HCT116 (cell line): ENCODE measurements at regions not wholly inside any gene's neighbourhood (a gene's known extent, or its start where the extent isn't known, plus 50 kb on each side); places are given as distances from the start of the nearest gene placed in this dataset.

Experiments
- ATAC-seq: fragments of 200-7000 bp; cut with Tn5 transposase; 2 replicates; pipeline ENCODE4 v1.9.1; 2020; ENCODE audit warnings: mild to moderate bottlenecking, moderate library complexity
- BruUV-seq: library from RNA; stranded (reverse); fragments of 400-500 nt; replicated peaks from 2 replicates; lab custom pipeline; 2021; lab: Mats Ljungman, UMichigan
- CTCF ChIA-PET: fragments of 300-600 bp; sonication (Branson Sonifier 250); formaldehyde crosslinking; loops from one replicate; lab custom pipeline; 2021; ENCODE audit warnings: antibody characterized with exemption; lab: Charles Lee
- POLR2A ChIA-PET: fragments of 300-600, 350-600 bp; sonication (Branson Sonifier 250); formaldehyde crosslinking; loops from one replicate; lab custom pipeline; 2021; ENCODE audit warnings: antibody characterized with exemption; lab: Charles Lee
- RAD21 ChIA-PET, 2 experiments: fragments of 300-600 bp; sonication (Branson Sonifier 250); formaldehyde crosslinking; loops; one replicate each; lab custom pipeline; 2023; ENCODE audit warnings: low total read pairs in 2 of 2; ENCODE audit not compliant: uncharacterized antibody in 2 of 2, unreplicated experiment in 2 of 2, low non-redundant PET in 1 of 2; lab: Charles Lee
- DNase-seq: peaks from one replicate; pipeline ENCODE4 v3.0.0-alpha.2; 2010; ENCODE audit warnings: low read depth, low spot score
- H2AFZ ChIP-seq: fragments of 200-600 bp; shearing (Covaris generic), sonication (generic); 2 replicates; pipeline ENCODE4 v1.6.1; 2017; ENCODE audit warnings: low read depth, mixed run types, mixed read lengths, antibody characterized with exemption, low read length; ENCODE audit not compliant: poor library complexity, severe bottlenecking
- H3K27ac ChIP-seq: 2 replicates; pipeline ENCODE4 v1.5.1; 2012; ENCODE audit warnings: low read depth, low read length
- H3K27me3 ChIP-seq: fragments of 200-600 bp; sonication (generic); 2 replicates; pipeline ENCODE4 v1.6.1; 2016; ENCODE audit warnings: mixed run types, low read length, mixed read lengths; ENCODE audit not compliant: insufficient read depth
- H3K36me3 ChIP-seq, 2 experiments: fragments of 200-500 bp in 1 of 2; fragments of 200-600 bp in 1 of 2; sonication (Bioruptor generic) in 1 of 2; sonication (generic) in 1 of 2; 2 replicates each; pipeline versions ENCODE4 v1.5.1 to v1.6.1; 2014 to 2016; ENCODE audit warnings: low read length in 2 of 2, inconsistent platforms in 1 of 2, mixed read lengths in 1 of 2, mixed run types in 1 of 2; ENCODE audit not compliant: insufficient read depth in 2 of 2, control insufficient read depth in 1 of 2
- H3K4me1 ChIP-seq, 2 experiments: fragments of 200-600 bp in 1 of 2; sonication (generic) in 1 of 2; 2 replicates each; pipeline versions ENCODE4 v1.5.1 to v1.6.1; 2012 to 2017; ENCODE audit warnings: low read length in 2 of 2, inconsistent platforms in 1 of 2, mild to moderate bottlenecking in 1 of 2, mixed read lengths in 1 of 2, mixed run types in 1 of 2, moderate library complexity in 1 of 2; ENCODE audit not compliant: insufficient read depth in 2 of 2, control insufficient read depth in 1 of 2
- H3K4me2 ChIP-seq: fragments of 200-600 bp; sonication (generic); 2 replicates; pipeline ENCODE4 v1.6.1; 2017; ENCODE audit warnings: mixed run types, low read length, mixed read lengths
- H3K4me3 ChIP-seq, 2 experiments: fragments of 200-600 bp in 1 of 2; sonication (generic) in 1 of 2; replicated peaks in 1 of 2; 2 replicates each; pipeline ENCODE4 v1.5.1; 2011 to 2016; ENCODE audit warnings: low read length in 2 of 2, control low read depth in 1 of 2, low read depth in 1 of 2, mild to moderate bottlenecking in 1 of 2, mixed read lengths in 1 of 2, mixed run types in 1 of 2
- H3K79me2 ChIP-seq: fragments of 200-600 bp; sonication (generic); 2 replicates; pipeline ENCODE4 v1.6.1; 2017; ENCODE audit warnings: mild to moderate bottlenecking, mixed run types, low read length, moderate library complexity, mixed read lengths; ENCODE audit not compliant: insufficient read depth
- H3K9ac ChIP-seq: fragments of 200-600 bp; sonication (generic); 2 replicates; pipeline ENCODE4 v1.6.1; 2016; ENCODE audit warnings: low read length, mixed read lengths
- H3K9me2 ChIP-seq: fragments of 200-600 bp; sonication (generic), shearing (Covaris generic); 2 replicates; pipeline ENCODE4 v1.6.1; 2017; ENCODE audit warnings: mixed run types, mild to moderate bottlenecking, moderate library complexity; ENCODE audit not compliant: insufficient read depth
- H3K9me3 ChIP-seq, 2 experiments: fragments of 200-500 bp in 1 of 2; fragments of 200-600 bp in 1 of 2; sonication (Bioruptor generic) in 1 of 2; sonication (generic) in 1 of 2; 2 replicates each; pipeline ENCODE4 v1.6.1; 2014 to 2017; ENCODE audit warnings: low read length in 2 of 2, mixed read lengths in 2 of 2, inconsistent platforms in 1 of 2, low read depth in 1 of 2, mild to moderate bottlenecking in 1 of 2, mixed run types in 1 of 2, moderate library complexity in 1 of 2; ENCODE audit not compliant: control insufficient read depth in 1 of 2, insufficient read depth in 1 of 2
- H4K20me1 ChIP-seq: fragments of 200-600 bp; sonication (generic), shearing (Covaris generic); 2 replicates; pipeline ENCODE4 v1.6.1; 2017; ENCODE audit warnings: mixed run types, mild to moderate bottlenecking, moderate library complexity; ENCODE audit not compliant: insufficient read depth
- ATF3 ChIP-seq: IDR thresholded peaks from 2 replicates; pipeline ENCODE4 v1.6.1; 2012
- CEBPB ChIP-seq: IDR thresholded peaks from 2 replicates; pipeline ENCODE4 v1.6.1; 2012; ENCODE audit warnings: low read depth
- EGR1 ChIP-seq: IDR thresholded peaks from 2 replicates; pipeline ENCODE4 v1.6.1; 2012; ENCODE audit warnings: low read depth
- EZH2 ChIP-seq: fragments of 200-600 bp; sonication (generic); IDR thresholded peaks from 2 replicates; pipeline ENCODE4 v1.6.1; 2017; ENCODE audit warnings: antibody characterized with exemption, mixed run types
- EZH2phosphoT487 ChIP-seq: fragments of 200-600 bp; IDR thresholded peaks from 2 replicates; pipeline ENCODE4 v1.6.1; 2018; ENCODE audit warnings: antibody characterized with exemption, borderline replicate concordance
- FOSL1 ChIP-seq: IDR thresholded peaks from 2 replicates; pipeline ENCODE4 v1.6.1; 2012; ENCODE audit warnings: low read depth
- JUND ChIP-seq: IDR thresholded peaks from 2 replicates; pipeline ENCODE4 v1.6.1; 2012
- MAX ChIP-seq: IDR thresholded peaks from 2 replicates; pipeline ENCODE4 v1.6.1; 2012
- RAD21 ChIP-seq: IDR thresholded peaks from 2 replicates; pipeline ENCODE4 v1.6.1; 2012; ENCODE audit warnings: low read depth, mild to moderate bottlenecking
- REST ChIP-seq: IDR thresholded peaks from 2 replicates; pipeline ENCODE4 v1.6.1; 2012; ENCODE audit warnings: low read depth
- SP1 ChIP-seq: IDR thresholded peaks from 2 replicates; pipeline ENCODE4 v1.6.1; 2012; ENCODE audit warnings: low read depth
- SRF ChIP-seq: IDR thresholded peaks from 2 replicates; pipeline ENCODE4 v1.6.1; 2012; ENCODE audit warnings: low read depth
- ZBTB33 ChIP-seq: IDR thresholded peaks from 2 replicates; pipeline ENCODE4 v1.6.1; 2011; ENCODE audit warnings: mild to moderate bottlenecking, low read length, moderate library complexity; ENCODE audit not compliant: insufficient replicate concordance; ENCODE audit errors: extremely low read depth
- ZFX ChIP-seq: fragments of 450-650 bp; IDR thresholded peaks from 2 replicates; pipeline ENCODE4 v1.6.1; 2017
- ZNF274 ChIP-seq: fragments of 200-500 bp; sonication (Bioruptor generic); IDR thresholded peaks from 2 replicates; pipeline ENCODE4 v1.6.1; 2014; ENCODE audit warnings: mild to moderate bottlenecking, low read depth, low read length, inconsistent platforms
- intact Hi-C: fragments of 100-400 bp; cut with micrococcal nuclease; formaldehyde crosslinking; loops from 2 replicates; pipeline ENCODE4 v1.10.0; 2022

- H3K4me2 ChIP-seq = no peak overlapping the region
- no peak overlapping the region for H3K9ac ChIP-seq
- ChIA-PET POLR2A (no interaction called here), RAD21 (no interaction called here), CTCF (no interaction called here)
- intact Hi-C loops = no loop called here
- BruUV-seq = no TSS peak
- H3K27me3 ChIP-seq = no peaks in the 10 kb centered on the region
- H3K4me3 ChIP-seq = no peak overlapping the region
- DNase-seq (no peak), ATAC-seq (no peak)
- H3K36me3 ChIP-seq = no peaks in the 10 kb centered on the region
- no peak overlapping the region for H3K27ac ChIP-seq
- H2AFZ ChIP-seq = no peak overlapping the region
- no peaks in the 10 kb centered on the region for H3K4me1 ChIP-seq
- no peaks in the 10 kb centered on the region for H3K79me2 ChIP-seq
- TF ChIP-seq JUND (no peak), CEBPB (no peak), ZNF274 (no peak), ATF3 (no peak), ZFX (no peak), SP1 (no peak), EGR1 (no peak), SRF (no peak), MAX (no peak), EZH2 (no peak)
- H3K9me3 ChIP-seq = no peaks in the 10 kb centered on the region
- H4K20me1 ChIP-seq = no peaks in the 10 kb centered on the region
- no peaks in the 10 kb centered on the region for H3K9me2 ChIP-seq
These were observed 73.3 kb downstream of the CRLF2 start for GRCh38 chrX:1139185-1139500.

- DNase-seq (no peak), ATAC-seq (no peak)
- no peaks in the 10 kb centered on the region for H4K20me1 ChIP-seq
- no TSS peak for BruUV-seq
- H2AFZ ChIP-seq = no peak overlapping the region
- no peaks in the 10 kb centered on the region for H3K9me3 ChIP-seq
- ChIA-PET POLR2A (no interaction called here), CTCF (no interaction called here), RAD21 (no interaction called here)
- no peaks in the 10 kb centered on the region for H3K4me1 ChIP-seq
- no peak overlapping the region for H3K9ac ChIP-seq
- H3K27me3 ChIP-seq = no peaks in the 10 kb centered on the region
- no peaks in the 10 kb centered on the region for H3K79me2 ChIP-seq
- no peak overlapping the region for H3K27ac ChIP-seq
- no peak overlapping the region for H3K4me3 ChIP-seq
- intact Hi-C loops = no loop called here
- no peak overlapping the region for H3K4me2 ChIP-seq
- H3K36me3 ChIP-seq = no peaks in the 10 kb centered on the region
- no peaks in the 10 kb centered on the region for H3K9me2 ChIP-seq
- no peak for TF ChIP-seq RAD21
- TF ChIP-seq ZFX = no peak
- TF ChIP-seq ATF3 = no peak
- no peak for TF ChIP-seq EZH2phosphoT487
- TF ChIP-seq ZNF274 = no peak
- no peak for TF ChIP-seq EGR1
- TF ChIP-seq FOSL1 = no peak
- TF ChIP-seq REST = no peak
- TF ChIP-seq ZBTB33 = no peak
These were observed 73.8 kb downstream of the CRLF2 start for GRCh38 chrX:1138476-1139184.
